OCI-LY1 (cell line): ENCODE measurements at regions not wholly inside any gene's neighbourhood (a gene's known extent, or its start where the extent isn't known, plus 50 kb on each side); places are given as distances from the start of the nearest gene placed in this dataset.
A peak's percentile ranks its signal among the peaks of the same experiment; 100 is the strongest.

ENCODE experiments used
- CTCF ChIP-seq: fragments of 200-600 bp; sonication (generic), shearing (Covaris generic); IDR thresholded peaks from 2 replicates; pipeline ENCODE4 v1.5.1; 2017; ENCODE audit warnings: mild to moderate bottlenecking, antibody characterized with exemption, low read length, moderate library complexity, mixed read lengths
- EZH2 ChIP-seq: fragments of 200-600 bp; sonication (generic), shearing (Covaris generic); IDR thresholded peaks from 2 replicates; pipeline ENCODE4 v1.8.0; 2017; ENCODE audit warnings: borderline replicate concordance, mixed run types, mild to moderate bottlenecking, antibody characterized with exemption, low read length, moderate library complexity, mixed read lengths

DNA sequence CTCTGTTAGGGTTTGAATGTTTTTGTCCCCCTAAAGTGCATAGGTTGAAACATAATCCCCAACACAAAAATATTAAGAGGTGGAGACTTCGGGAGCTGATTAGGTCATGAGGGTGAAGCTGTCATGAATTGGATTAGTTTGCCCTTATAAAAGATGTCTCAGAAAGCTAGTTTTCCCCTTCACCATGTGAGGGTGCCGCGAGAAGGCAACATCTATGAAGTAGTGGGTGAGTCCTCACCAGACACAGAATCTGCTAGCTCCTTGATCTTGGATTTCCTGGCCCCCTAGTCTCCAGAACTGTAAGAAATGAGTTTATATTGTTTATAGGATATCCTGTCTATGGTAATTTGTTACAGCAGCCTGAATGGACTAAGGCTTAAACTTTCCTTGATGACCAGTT is 301.5 kb upstream of the ATP2B1 start:
- TF ChIP-seq CTCF (peak; percentile 28; the same call in 1 of the 2 replicates), EZH2 (no peak)
